Progenitor cell of endocrine pancreas (in vitro differentiated cells): ENCODE measurements at regions not wholly inside any gene's neighbourhood (a gene's known extent, or its start where the extent isn't known, plus 50 kb on each side); places are given as distances from the start of the nearest gene placed in this dataset.

ENCODE experiments used
- DNase-seq: peaks from one replicate; pipeline ENCODE4 v3.0.0; 2021; ENCODE audit warnings: low spot score; ENCODE audit not compliant: unreplicated experiment
- H3K27ac Mint-ChIP-seq: 2 replicates; pipeline ENCODE4 v1.8.0; 2021; ENCODE audit warnings: mild to moderate bottlenecking, moderate library complexity, mixed read lengths
- H3K27me3 Mint-ChIP-seq: 2 replicates; pipeline ENCODE4 v1.8.0; 2021; ENCODE audit warnings: mixed read lengths
- H3K36me3 Mint-ChIP-seq: 2 replicates; pipeline ENCODE4 v1.8.0; 2022; ENCODE audit warnings: mixed read lengths; ENCODE audit not compliant: insufficient read depth
- H3K4me1 Mint-ChIP-seq: 2 replicates; pipeline ENCODE4 v1.8.0; 2021; ENCODE audit warnings: low read depth, mixed read lengths
- H3K4me3 Mint-ChIP-seq: 2 replicates; pipeline ENCODE4 v1.8.0; 2021; ENCODE audit warnings: low read depth, mild to moderate bottlenecking, moderate library complexity, mixed read lengths
- H3K9me3 Mint-ChIP-seq: 2 replicates; pipeline ENCODE4 v1.8.0; 2021; ENCODE audit warnings: low read depth, mixed read lengths
- CTCF ChIP-seq: fragments of 200-600 bp; sonication (generic); IDR thresholded peaks from one replicate; pipeline ENCODE4 v1.5.0; 2021; ENCODE audit warnings: antibody characterized with exemption, mild to moderate bottlenecking; ENCODE audit not compliant: unreplicated experiment

- DNase-seq, result no peak
- no peak for TF ChIP-seq CTCF
- Mint-ChIP-seq H3K36me3 (no peaks in the 10 kb centered on the region), H3K27me3 (no peaks in the 10 kb centered on the region), H3K27ac (no peak overlapping the region), H3K9me3 (peaks cover 8% of the 10 kb centered on the region), H3K4me1 (peaks cover 53% of the 10 kb centered on the region), H3K4me3 (no peak overlapping the region)
These were observed 68.1 kb upstream of the F3 start for GRCh38 chr1:94609619-94610018.

GRCh38 chr1:94608852-94609530 lies 67.4 kb upstream of the F3 start:
- TF ChIP-seq CTCF, result no peak
- DNase-seq, result no peak
- Mint-ChIP-seq H3K27me3 (no peaks in the 10 kb centered on the region), H3K4me1 (peaks cover 53% of the 10 kb centered on the region), H3K36me3 (no peaks in the 10 kb centered on the region), H3K4me3 (no peak overlapping the region), H3K9me3 (peaks cover 8% of the 10 kb centered on the region), H3K27ac (peak overlapping the region; percentile 94)

DNA sequence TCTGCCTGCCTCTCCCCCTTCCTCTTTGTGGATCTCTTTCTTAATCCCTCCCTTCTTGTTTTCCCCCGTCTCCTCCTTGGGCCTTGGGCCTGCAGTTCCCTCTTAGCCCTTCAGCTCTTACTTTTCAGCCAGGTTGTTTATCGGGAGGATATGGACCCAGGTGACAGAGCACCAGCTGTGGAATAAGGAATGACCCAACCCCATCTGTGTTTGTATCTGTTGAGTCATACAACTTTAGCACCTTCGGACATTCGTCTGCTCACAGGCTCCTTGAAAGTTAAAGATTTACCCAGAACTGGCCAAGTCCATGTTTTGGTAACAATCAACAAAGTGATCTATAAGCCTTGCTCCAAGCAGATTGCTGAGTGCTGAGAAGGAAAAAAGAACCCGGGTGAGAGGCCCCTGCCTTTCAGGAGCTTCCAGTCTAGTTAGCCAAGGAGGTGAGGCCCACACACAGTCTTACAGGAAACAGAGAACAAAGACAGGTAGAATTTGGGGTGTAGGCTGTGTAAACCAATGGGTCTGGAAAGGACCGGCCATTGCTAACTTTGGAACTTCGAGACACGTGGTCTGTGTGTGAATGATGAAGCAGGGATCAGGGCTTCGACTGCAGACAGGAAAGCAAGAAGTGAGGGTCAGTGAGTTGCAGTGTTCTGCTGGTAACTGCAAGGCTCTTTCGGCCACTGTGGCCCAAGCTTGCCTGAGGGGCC lies 66.7 kb upstream of the F3 start:
- no peak for DNase-seq
- no peak for TF ChIP-seq CTCF
- Mint-ChIP-seq H3K27ac (peak overlapping the region; percentile 94), H3K4me3 (no peak overlapping the region), H3K4me1 (peaks cover 53% of the 10 kb centered on the region), H3K27me3 (no peaks in the 10 kb centered on the region), H3K36me3 (no peaks in the 10 kb centered on the region), H3K9me3 (peaks cover 8% of the 10 kb centered on the region)

- no peak overlapping the region for H3K27ac Mint-ChIP-seq
- peaks cover 8% of the 10 kb centered on the region for H3K9me3 Mint-ChIP-seq
- no peak for TF ChIP-seq CTCF
- no peaks in the 10 kb centered on the region for H3K27me3 Mint-ChIP-seq
- no peaks in the 10 kb centered on the region for H3K36me3 Mint-ChIP-seq
- H3K4me1 Mint-ChIP-seq, result peaks cover 54% of the 10 kb centered on the region
- no peak overlapping the region for H3K4me3 Mint-ChIP-seq
- DNase-seq, result no peak
These were observed 65.8 kb upstream of the F3 start for GRCh38 chr1:94607398-94607797.

- Mint-ChIP-seq H3K4me1 (peaks cover 52% of the 10 kb centered on the region), H3K36me3 (no peaks in the 10 kb centered on the region), H3K27ac (no peak overlapping the region), H3K4me3 (no peak overlapping the region), H3K27me3 (no peaks in the 10 kb centered on the region), H3K9me3 (peaks cover 8% of the 10 kb centered on the region)
- no peak for TF ChIP-seq CTCF
- DNase-seq, result no peak
These were observed 64.9 kb upstream of the F3 start for GRCh38 chr1:94606471-94606870.
